HepG2 (cell line): ENCODE measurements at regions not wholly inside any gene's neighbourhood (a gene's known extent, or its start where the extent isn't known, plus 50 kb on each side); places are given as distances from the start of the nearest gene placed in this dataset.

Experiments used
- ATAC-seq: fragments of 200-7000 bp; cut with Tn5 transposase; 3 replicates; pipeline ENCODE4 v1.9.1; 2020; ENCODE audit warnings: mild to moderate bottlenecking, moderate library complexity
- BruUV-seq: library from RNA; stranded (reverse); fragments of 400-500 nt; replicated peaks from 2 replicates; lab custom pipeline; 2021; lab: Mats Ljungman, UMichigan
- CTCF ChIA-PET: fragments of 300-600 bp; formaldehyde crosslinking; extraction: SDS; loops from one replicate; lab custom pipeline; 2021; ENCODE audit warnings: low total read pairs, inconsistent platforms, low intra/inter-chr PET ratio; lab: Yijun Ruan, JAX
- POLR2A ChIA-PET: fragments of 350-600 bp; sonication (Branson Sonifier 250); formaldehyde crosslinking; loops from one replicate; lab custom pipeline; 2020; ENCODE audit warnings: antibody characterized with exemption, inconsistent platforms; lab: Yijun Ruan, JAX
- DNase-seq: peaks from one replicate; pipeline ENCODE4 v3.0.0-alpha.2; 2015; ENCODE audit warnings: low spot score
- FAIRE-seq: peaks from 3 replicates; lab custom pipeline; 2011; peaks lifted over from hg19 to GRCh38; lab: Jason Lieb, UNC
- H2AFZ ChIP-seq: one replicate; pipeline ENCODE4 v1.6.1; 2011; ENCODE audit warnings: low read length, inconsistent platforms
- H3K27ac ChIP-seq: fragments of 300-600 bp; 3 replicates; pipeline ENCODE4 v1.8.0; 2011; ENCODE audit warnings: mixed run types, mild to moderate bottlenecking, mixed read lengths, low read length, inconsistent platforms; ENCODE audit not compliant: insufficient read depth; ENCODE audit errors: extremely low read length
- H3K27me3 ChIP-seq, 2 experiments: fragments of 200-600 bp in 1 of 2; 2 replicates in 1 of 2; 3 replicates in 1 of 2; pipeline versions ENCODE4 v1.6.0 to v1.8.0; 2011; ENCODE audit warnings: low read length in 2 of 2, mild to moderate bottlenecking in 2 of 2, moderate library complexity in 2 of 2, inconsistent platforms in 1 of 2; ENCODE audit not compliant: insufficient read depth in 2 of 2, control insufficient read depth in 1 of 2
- H3K36me3 ChIP-seq, 2 experiments: fragments of 200-600 bp in 1 of 2; replicated peaks in 1 of 2; 2 replicates in 1 of 2; 3 replicates in 1 of 2; pipeline versions ENCODE4 v1.5.1 to v1.8.0; 2011; ENCODE audit warnings: low read length in 2 of 2, inconsistent platforms in 1 of 2; ENCODE audit not compliant: insufficient read depth in 2 of 2, control insufficient read depth in 1 of 2
- H3K4me1 ChIP-seq: 2 replicates; pipeline ENCODE4 v1.5.1; 2012; ENCODE audit warnings: low read length, inconsistent platforms; ENCODE audit not compliant: insufficient read depth
- H3K4me2 ChIP-seq: 2 replicates; pipeline ENCODE4 v1.6.0; 2011; ENCODE audit warnings: low read depth, low read length, inconsistent platforms
- H3K4me3 ChIP-seq, 3 experiments: fragments of 200-600 bp in 1 of 3; sonication (generic), shearing (Covaris generic) in 1 of 3; replicated peaks in 1 of 3; 2 replicates each; pipeline ENCODE4 v1.5.1; 2011 to 2016; ENCODE audit warnings: low read length in 3 of 3, inconsistent platforms in 2 of 3, low read depth in 2 of 3, mild to moderate bottlenecking in 2 of 3, control low read depth in 1 of 3, mixed read lengths in 1 of 3; ENCODE audit not compliant: insufficient read depth in 1 of 3
- H3K79me2 ChIP-seq: one replicate; pipeline ENCODE4 v1.6.1; 2011; ENCODE audit warnings: low read length, inconsistent platforms; ENCODE audit not compliant: insufficient read depth
- H3K9ac ChIP-seq: 2 replicates; pipeline ENCODE4 v1.6.0; 2011; ENCODE audit warnings: mild to moderate bottlenecking, low read depth, low read length, inconsistent platforms; ENCODE audit not compliant: insufficient read depth
- H3K9me3 ChIP-seq: 2 replicates; pipeline ENCODE4 v1.5.1; 2012; ENCODE audit warnings: mild to moderate bottlenecking, low read length
- H4K20me1 ChIP-seq: 2 replicates; pipeline ENCODE4 v1.6.0; 2011; ENCODE audit warnings: inconsistent platforms, mild to moderate bottlenecking, low read length, moderate library complexity; ENCODE audit not compliant: insufficient read depth
- CEBPB ChIP-seq: IDR thresholded peaks from 2 replicates; pipeline ENCODE4 v1.6.1; 2011; ENCODE audit warnings: low read depth, low read length, improper control_type of control experiment, borderline replicate concordance
- ZMYM3 ChIP-seq: sonication (generic); formaldehyde crosslinking; IDR thresholded peaks from 2 replicates; pipeline ENCODE4 v1.5.1; 2020; ENCODE audit warnings: mild to moderate bottlenecking, missing genetic modification reagents
- WGBS: methylation state at CpG from one replicate; pipeline ENCODE4 v1.1.6; 2017; ENCODE audit warnings: low lambda C conversion rate; 5-methylcytosine and 5-hydroxymethylcytosine counted together
- in situ Hi-C: cut with HindIII; loops from 2 replicates; pipeline ENCODE4 v1.10.0; 2017; ENCODE audit warnings: low pct_unique_long_range_greater_than_20kb; ENCODE audit not compliant: extremely low pct_ligation_motif_present
- intact Hi-C: fragments of 100-400 bp; cut with micrococcal nuclease; formaldehyde crosslinking; loops from one replicate; pipeline ENCODE4 v1.10.0; 2022; ENCODE audit not compliant: unreplicated experiment
- TF ChIP-seq, protein P1 (sequence below): sonication (generic); formaldehyde crosslinking; IDR thresholded peaks from 2 replicates; pipeline ENCODE4 v1.5.0; 2020; ENCODE audit warnings: mild to moderate bottlenecking, low read depth, missing genetic modification reagents, borderline replicate concordance

DNA sequence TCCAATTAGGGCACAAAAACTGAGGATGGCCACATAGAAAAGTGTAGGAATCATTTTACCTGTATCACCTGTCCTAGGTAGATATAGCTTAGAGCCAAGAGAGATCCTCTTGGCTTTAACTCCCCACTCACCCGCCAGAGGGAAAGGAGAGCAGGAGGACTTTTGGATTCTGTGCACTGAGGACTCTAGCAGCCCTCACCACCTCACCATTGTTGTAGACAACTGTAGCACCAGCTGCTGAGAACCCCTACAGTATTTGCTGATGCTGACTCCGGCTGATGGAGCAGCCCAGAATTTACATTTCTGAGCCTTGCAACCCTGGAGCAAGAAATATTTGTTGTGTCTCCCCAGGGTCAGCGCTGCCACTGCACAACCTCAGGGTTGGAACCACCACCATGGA lies 2044.4 kb downstream of the OLFM4 start:
- CTCF ChIA-PET = no interaction called here

DNA sequence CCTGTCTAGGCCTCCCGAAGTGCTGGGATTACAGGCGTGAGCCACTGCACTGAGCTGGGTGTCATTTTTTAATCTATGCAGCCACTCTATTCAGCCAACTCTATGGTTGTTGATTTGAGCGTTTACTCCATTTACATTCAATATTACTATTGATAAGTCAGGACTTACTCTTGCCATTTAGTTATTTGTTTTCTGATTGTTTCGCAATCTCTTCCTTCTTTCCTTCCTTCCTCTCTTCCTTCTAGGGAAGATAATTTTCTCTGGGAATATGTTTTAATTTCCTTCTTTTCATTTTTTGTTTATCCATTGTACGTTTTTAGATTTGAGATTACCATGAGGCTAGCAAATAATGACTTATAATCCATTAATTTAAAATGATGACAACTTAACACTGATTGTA lies 2056.0 kb downstream of the OLFM4 start:
- no TSS peak for BruUV-seq
- 29% methylated on average over 5 of the region's 5 CpGs for WGBS
- POLR2A ChIA-PET = no interaction called here

More for the DNA sequence above, 2044.4 kb downstream of the OLFM4 start:
- H3K27me3 ChIP-seq = no peaks in the 10 kb centered on the region
- no peak overlapping the region for H3K27ac ChIP-seq
- no TSS peak for BruUV-seq
- H3K9ac ChIP-seq = no peak overlapping the region
- POLR2A ChIA-PET = no interaction called here
- no CpG with 5 or more reads among the region's 3 CpGs for WGBS
- no peak overlapping the region for H3K4me3 ChIP-seq
- no peak for TF ChIP-seq ZMYM3 (CRISPR knock-in tag)
- in situ Hi-C loops (no loop called here), intact Hi-C loops (no loop called here)
- no peaks in the 10 kb centered on the region for H3K4me1 ChIP-seq
- no peak for ATAC-seq
- no peaks in the 10 kb centered on the region for H3K79me2 ChIP-seq
- no peak overlapping the region for H3K4me2 ChIP-seq
- H2AFZ ChIP-seq = no peak overlapping the region
- DNase-seq = no peak
- peaks cover 25% of the 10 kb centered on the region for H3K9me3 ChIP-seq
- no peak for FAIRE-seq
- H3K36me3 ChIP-seq = no peaks in the 10 kb centered on the region
- H4K20me1 ChIP-seq = no peaks in the 10 kb centered on the region

More for the DNA sequence above, 2056.0 kb downstream of the OLFM4 start:
- in situ Hi-C loops = no loop called here
- no peaks in the 10 kb centered on the region for H3K4me1 ChIP-seq
- no peaks in the 10 kb centered on the region for H4K20me1 ChIP-seq
- no peaks in the 10 kb centered on the region for H3K79me2 ChIP-seq
- intact Hi-C loops = no loop called here
- no peak overlapping the region for H3K27ac ChIP-seq
- no peak overlapping the region for H3K4me2 ChIP-seq
- no peak for DNase-seq
- CTCF ChIA-PET = no interaction called here
- no peaks in the 10 kb centered on the region for H3K36me3 ChIP-seq
- H2AFZ ChIP-seq = no peak overlapping the region
- TF ChIP-seq, protein P1, sequence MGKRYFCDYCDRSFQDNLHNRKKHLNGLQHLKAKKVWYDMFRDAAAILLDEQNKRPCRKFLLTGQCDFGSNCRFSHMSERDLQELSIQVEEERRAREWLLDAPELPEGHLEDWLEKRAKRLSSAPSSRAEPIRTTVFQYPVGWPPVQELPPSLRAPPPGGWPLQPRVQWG (CRISPR knock-in tag) = no peak
- peak; percentile 54; the same call in 1 of the 2 replicates for TF ChIP-seq CEBPB
- TF ChIP-seq, all 625 proteins: peak for 1
- ATAC-seq (no peak), FAIRE-seq (no peak)
- Histone ChIP-seq H3K27me3 (no peaks in the 10 kb centered on the region), H3K4me3 (no peak overlapping the region), H3K9ac (no peak overlapping the region), H3K9me3 (peaks cover 76% of the 10 kb centered on the region)
